ENCODE measurements at regions not wholly inside any gene's neighbourhood (a gene's known extent, or its start where the extent isn't known, plus 50 kb on each side); places are given as distances from the start of the nearest gene placed in this dataset.
"Not testable (repeated sequence)": the region's sequence is repeated elsewhere in the genome, so short reads cannot be mapped to it uniquely, and the experiment has no call there.

DNA sequence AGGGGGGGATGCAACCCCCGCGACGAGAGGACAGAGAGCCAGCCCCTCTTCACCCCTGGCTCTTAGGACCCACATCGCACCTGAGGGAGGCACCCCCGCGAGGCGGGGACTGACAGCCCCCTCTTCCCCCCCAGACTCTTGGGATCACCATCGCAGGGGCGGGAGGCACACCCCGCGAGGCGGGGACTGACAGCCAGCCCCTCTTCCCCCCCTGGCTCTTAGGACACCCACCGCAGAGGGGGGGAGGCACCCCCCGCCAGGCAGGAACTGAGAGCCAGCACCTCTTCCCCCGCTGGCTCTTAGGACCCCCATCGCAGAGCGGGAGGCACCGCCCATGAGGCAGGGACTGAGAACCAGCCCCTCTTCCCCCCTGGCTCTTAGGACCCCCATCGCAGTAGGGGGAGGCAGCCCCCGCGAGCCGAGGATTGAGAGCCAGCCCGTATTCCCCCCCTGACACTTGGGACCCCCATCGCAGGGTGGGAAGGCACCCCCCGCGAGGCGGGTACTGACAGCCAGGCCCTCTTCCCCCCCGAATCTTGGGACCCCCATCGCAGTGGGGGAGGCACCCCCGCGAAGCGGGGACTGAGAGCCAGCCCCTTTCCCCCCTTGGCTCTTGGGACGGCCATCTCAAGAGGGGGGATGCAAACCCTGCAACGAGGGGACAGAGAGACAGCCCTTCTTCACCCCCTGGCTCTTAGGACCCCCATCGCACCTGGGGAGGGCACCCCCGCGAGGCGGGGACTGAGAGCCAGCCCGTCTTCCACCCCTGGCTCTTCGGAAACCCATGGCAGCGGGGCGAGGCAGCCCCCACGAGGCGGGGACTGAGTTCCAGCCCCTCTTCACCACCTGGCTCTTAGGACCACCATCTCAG lies 2425.1 kb upstream of the PCDH20 start:
- DNase-seq (ENCODE audit: low spot score) = no peak

DNA sequence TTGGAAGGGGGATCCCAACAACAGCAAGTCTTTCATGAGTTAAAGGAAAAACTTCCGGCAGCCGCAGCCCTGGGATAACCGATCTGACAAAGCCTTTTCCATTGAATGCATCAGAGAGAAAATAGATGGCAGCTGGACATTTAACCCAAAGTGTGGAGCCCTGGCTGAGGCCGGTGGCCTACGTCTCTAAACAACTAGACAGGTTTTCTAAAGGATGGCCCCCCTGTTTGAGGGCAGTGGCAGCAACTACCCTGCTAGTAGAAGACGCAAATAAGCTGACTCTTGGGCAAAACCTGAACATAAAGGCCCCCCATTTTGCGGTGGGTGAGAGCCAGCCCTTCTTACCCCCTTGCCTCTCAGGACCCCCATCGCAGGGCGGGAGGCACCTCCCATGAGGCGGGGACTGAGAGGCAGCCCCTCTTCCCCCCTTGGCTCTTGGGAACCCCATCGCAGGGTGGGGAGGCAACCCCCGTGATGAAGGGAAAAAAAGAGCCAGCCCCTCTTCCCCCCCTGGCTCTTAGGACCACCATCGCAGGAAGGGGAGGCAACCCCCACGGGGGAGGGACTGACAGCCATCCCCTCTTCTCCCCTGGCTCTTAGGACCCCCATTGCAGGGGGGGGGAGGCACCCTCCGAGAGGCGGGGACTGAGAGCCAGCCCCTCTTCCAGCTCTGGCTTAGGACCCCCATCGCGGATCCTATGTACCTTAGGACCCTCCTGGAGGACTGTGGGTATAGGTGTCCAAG lies 2422.9 kb upstream of the PCDH20 start:
- no peak for DNase-seq (ENCODE audit: low spot score)

DNA sequence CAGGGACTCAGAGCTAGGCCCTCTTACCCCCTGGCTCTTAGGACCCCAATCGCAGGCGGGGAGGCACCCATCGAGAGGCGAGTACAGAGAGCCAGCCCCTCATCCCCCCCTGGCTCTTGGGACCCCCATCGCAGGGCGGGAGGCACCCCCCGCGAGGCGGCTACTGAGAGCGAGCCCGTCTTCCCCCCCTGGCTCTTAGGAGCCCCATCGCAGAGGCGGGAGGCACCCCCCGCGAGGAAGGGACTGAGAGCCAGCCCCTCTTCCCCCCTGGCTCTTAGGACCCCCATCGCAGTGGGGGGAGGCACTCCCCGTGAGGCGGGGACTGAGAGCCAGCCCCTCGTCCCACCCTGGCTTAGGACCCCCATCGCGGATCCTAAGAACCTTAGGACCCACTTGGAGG lies 2422.1 kb upstream of the PCDH20 start:
- not testable (repeated sequence) for DNase-seq (ENCODE audit: low spot score)

DNA sequence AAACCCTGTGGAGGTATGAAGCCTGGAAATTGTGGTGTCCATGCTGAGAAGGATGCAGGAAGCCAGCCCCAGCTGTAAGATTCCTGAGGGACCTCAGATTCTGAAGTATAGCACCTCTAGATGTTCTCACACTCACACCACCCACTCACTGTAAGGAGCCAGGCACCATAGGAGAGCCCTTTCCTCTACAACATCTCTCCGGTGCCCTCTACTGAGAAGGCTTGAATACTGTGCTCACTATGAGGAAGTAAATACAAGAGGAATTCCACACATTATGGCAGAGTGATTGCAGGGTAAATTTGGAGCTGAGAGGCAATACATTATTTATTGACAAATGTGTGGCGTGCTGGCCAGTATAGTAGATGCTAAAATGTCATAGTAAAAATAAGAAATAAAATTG lies 2414.0 kb upstream of the PCDH20 start:
- DNase-seq (ENCODE audit: low spot score) = not testable (repeated sequence)

DNA sequence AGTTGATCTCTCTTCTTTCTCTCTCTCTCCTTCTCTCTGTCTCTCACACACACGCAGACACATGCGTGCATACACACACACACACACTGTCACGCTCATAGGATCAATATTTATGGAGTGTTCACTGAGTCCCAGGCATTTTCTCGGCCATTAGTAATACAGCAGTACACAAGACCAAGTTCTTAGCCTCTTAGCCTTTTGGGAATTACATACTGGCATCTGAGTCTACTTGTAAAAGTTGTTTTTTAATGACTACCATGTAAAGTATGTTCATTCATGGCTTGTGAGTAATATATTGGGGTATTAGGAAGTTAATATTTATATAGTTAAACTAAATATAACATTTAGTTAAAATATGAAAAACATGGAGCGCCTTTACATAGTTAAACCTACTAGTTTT lies 2406.1 kb upstream of the PCDH20 start:
- DNase-seq (ENCODE audit: low spot score) = not testable (repeated sequence)

DNA sequence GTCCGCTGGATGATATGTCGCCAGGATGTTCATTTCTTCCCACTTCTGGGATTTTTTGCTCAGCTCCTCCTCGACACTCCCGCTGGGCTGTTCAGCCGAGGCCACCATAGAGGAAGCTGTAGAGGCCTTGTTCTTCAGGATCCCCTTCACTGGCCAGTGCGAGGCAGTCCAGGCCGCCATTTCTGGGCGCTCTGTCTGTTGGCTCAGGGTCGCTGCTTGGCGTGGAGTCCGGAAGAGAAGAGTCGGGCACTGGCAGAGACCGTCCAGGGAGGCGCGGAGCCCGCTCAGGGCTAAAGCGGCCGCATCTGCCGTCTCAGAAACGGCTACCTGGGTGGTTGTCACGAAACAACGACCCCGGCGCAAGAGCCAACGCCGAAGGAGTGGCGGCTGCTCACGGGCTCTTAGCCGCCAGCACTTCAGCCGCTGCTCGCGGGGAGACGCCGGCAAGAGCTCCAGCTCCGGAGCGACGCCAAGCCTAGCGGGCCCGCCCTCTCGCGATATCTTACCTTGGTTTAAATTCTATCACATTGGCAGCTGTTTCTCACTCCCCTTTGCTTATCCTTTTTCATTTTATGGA lies 2395.9 kb upstream of the PCDH20 start:
- DNase-seq (ENCODE audit: low spot score) = not testable (repeated sequence)

DNA sequence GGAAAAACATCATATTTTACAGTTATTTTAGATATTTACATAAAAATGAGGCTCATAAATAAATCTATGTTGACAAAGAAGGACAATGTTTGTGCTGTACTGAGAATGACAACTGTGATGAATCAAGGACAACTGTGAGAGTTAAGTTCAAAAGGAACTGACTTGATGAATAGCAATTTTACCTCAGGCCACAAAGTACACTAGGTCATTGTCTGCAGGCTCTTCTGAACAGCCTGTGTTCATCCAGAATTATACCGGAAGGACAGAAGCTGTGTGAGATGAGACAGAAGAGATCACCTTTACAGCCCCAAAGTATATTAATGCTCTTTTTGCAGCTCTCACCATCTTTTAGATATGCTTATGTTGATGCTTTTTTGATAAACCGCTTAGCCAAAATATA lies 2375.5 kb upstream of the PCDH20 start:
- not testable (repeated sequence) for DNase-seq (ENCODE audit: low spot score)

DNA sequence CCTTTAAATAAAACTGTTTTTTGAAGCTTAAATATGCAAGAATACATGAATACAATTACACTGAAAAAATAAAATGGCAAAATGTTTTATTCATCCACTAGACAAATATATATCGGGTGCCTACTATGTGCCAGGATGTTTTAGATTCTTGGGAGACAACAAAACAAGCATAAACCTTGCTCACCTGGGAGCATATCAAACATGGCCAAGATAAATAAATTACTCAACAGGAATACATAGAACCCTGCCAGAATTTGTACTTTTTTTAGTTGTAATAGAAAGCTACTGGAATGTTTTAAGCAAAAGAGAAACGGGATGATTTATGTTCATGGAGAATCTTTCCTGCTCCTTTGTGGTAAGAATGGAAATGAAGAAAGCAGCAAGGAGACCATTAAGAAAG lies 2358.5 kb upstream of the PCDH20 start:
- no peak for DNase-seq (ENCODE audit: low spot score)

DNA sequence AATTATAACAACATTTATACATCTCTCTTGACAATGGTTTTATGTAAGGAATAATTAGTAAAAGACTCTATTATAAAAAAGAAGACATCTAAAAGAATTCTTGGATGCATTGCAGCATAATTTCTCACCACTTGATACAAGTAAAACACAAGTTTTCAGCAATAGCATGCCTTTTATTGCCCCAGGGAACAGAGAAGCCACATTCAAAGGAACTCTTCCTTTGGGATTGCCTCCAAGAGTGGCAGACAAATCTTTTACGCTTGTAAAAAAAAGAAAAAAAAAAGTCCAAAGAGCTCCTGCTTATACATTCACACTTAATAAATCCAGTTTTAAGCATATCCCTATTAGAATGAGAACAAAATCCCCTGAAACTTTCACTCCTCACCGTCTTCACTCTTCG lies 2357.8 kb upstream of the PCDH20 start:
- DNase-seq (ENCODE audit: low spot score) = no peak

DNA sequence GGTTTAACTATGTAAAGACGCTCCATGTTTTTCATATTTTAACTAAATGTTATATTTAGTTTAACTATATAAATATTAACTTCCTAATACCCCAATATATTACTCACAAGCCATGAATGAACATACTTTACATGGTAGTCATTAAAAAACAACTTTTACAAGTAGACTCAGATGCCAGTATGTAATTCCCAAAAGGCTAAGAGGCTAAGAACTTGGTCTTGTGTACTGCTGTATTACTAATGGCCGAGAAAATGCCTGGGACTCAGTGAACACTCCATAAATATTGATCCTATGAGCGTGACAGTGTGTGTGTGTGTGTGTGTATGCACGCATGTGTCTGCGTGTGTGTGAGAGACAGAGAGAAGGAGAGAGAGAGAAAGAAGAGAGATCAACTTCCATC lies 2342.0 kb upstream of the PCDH20 start:
- not testable (repeated sequence) for DNase-seq (ENCODE audit: low spot score)

DNA sequence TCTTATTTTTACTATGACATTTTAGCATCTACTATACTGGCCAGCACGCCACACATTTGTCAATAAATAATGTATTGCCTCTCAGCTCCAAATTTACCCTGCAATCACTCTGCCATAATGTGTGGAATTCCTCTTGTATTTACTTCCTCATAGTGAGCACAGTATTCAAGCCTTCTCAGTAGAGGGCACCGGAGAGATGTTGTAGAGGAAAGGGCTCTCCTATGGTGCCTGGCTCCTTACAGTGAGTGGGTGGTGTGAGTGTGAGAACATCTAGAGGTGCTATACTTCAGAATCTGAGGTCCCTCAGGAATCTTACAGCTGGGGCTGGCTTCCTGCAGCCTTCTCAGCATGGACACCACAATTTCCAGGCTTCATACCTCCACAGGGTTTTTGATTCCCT lies 2334.2 kb upstream of the PCDH20 start:
- not testable (repeated sequence) for DNase-seq (ENCODE audit: low spot score)

DNA sequence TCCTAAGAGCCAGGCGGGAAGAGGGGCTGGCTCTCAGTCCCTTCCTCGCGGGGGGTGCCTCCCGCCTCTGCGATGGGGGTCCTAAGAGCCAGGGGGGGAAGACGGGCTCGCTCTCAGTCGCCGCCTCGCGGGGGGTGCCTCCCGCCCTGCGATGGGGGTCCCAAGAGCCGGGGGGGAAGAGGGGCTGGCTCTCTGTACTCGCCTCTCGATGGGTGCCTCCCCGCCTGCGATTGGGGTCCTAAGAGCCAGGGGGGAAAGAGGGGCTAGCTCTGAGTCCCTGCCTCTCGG lies 2326.1 kb upstream of the PCDH20 start:
- not testable (repeated sequence) for DNase-seq (ENCODE audit: low spot score)

DNA sequence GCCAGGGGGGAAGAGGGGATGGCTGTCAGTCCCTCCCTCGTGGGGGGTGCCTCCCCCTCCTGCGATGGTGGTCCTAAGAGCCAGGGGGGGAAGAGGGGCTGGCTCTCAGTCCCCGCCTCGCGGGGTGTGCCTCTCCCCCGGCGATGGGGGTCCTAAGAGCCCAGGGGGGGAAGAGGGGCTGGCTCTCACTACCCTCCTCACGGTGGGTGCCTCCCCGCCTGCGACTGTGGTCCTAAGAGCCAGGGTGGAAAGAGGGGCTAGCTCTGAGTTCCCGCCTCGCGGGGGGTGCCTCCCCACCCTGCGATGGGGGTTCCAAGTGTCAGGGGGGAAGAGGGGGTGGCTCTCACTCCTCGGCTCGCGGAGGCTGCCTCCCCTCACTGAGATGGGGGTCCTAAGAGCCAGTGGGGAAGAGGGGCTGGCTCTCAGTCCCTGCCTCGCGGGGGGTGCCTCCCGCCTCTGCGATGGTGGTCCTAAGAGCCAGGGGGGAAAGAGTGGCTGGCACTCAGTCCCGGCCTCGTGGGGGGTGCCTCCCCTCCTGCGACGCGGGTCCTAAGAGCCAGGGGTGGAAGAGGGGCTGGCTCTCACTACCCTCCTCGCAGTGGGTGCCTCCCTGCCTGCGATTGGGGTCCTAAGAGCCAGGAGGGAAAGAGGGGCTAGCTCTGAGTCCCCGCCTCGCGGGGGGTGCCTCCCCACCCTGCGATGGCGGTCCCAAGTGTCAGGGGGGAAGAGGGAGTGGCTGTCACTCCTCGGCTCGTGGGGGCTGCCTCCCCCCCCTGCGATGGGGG lies 2325.6 kb upstream of the PCDH20 start:
- no peak for DNase-seq (ENCODE audit: low spot score)

DNA sequence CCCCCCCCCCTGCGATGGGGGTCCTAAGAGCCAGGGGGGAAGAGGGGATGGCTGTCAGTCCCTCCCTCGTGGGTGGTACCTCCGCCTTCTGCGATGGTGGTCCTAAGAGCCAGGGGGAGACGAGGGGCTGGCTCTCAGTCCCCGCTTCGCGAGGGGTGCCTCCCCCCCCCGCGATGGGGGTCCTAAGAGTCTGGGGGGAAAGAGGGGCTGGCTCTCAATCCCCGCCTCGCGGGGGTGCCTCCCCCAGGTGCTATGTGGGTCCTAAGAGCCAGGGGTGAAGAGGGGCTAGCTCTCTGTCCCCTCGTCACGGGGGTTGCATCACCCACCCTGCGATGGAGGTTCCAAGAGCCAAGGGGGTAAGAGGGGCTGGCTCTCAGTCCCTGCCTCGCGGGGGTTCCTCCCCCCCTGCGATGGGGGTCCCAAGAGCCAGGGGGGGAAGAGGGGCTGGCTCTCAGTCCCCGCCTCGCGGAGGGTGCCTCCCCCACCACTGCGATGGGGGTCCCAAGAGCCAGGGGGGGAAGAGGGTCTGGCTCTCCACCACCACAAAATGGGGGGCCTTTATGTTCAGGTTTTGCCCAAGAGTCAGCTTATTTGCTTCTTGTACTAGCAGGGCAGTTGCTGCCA lies 2323.6 kb upstream of the PCDH20 start:
- not testable (repeated sequence) for DNase-seq (ENCODE audit: low spot score)

DNA sequence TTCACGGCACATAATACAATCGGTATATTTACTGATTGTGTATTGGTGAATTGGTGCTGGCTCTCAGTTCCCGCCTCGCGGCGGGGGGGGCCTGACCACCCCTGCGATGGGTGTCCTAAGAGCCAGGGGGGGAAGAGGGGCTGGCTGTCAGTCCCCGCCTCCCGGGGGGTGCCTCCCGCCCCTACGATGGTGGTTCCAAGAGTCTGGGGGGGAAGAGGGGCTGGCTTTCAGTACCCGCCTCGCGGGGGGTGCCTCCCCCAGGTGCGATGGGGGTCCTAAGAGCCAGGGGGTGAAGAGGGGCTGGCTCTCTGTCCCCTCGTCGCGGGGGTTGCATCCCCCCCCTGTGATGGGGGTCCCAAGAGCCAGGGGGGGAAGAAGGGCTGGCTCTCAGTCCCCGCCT lies 2321.8 kb upstream of the PCDH20 start:
- no peak for DNase-seq (ENCODE audit: low spot score)

DNA sequence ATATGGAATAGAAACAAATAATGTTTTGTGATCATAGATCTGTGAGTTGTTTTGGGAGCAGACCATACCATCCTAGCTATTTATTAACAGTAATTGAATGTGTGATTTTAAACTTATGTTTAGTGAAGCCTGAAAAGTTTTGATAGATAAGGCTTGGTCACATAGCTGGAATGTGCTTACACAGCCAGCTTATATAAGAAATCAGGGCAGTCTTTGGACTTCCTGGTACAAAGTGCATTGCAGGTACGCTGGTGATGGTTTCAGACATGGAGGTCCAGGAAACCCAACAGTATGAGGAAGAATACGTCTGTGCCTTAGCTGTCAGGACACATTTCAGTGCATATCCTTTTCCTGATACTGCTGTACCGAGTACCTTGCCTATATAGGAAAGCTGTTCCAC lies 2316.2 kb upstream of the PCDH20 start:
- DNase-seq (ENCODE audit: low spot score) = no peak

DNA sequence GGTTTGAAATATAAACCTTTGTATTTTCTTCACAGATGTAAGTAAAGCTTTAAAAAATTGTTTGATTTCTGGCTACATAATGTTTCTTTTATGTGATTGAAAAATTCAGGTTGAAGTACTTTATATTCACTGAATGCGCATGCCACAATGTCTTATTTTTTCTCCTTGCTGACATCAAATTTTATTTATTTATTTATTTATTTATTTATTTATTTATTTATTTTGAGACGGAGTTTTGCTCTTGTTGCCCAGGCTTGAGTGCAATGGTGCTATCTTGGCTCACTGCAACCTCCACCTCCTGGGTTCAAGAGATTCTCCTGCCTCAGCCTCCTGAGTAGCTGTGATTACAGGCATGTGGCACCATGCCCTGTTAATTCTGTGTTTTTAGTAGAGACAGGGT lies 2296.5 kb upstream of the PCDH20 start:
- DNase-seq (ENCODE audit: low spot score) = not testable (repeated sequence)

DNA sequence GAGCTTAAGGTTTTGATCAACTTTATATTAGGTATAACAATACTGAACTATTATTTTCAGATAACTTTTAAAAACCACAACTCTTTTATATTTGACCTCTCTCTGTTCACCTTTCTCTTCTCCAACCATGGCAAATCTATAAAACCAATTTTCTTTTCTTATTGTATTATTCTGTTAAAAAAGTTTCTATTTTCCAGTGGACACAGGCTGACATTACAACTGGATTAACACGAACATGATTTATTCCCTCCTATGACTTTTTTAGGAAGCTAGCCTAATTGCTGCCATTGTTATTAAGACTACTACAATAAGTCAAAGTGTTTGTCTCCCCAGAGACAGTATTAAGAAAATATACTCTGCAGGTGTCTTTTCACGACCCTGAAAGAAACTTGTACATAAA lies 2291.1 kb upstream of the PCDH20 start:
- no peak for DNase-seq (ENCODE audit: low spot score)

DNA sequence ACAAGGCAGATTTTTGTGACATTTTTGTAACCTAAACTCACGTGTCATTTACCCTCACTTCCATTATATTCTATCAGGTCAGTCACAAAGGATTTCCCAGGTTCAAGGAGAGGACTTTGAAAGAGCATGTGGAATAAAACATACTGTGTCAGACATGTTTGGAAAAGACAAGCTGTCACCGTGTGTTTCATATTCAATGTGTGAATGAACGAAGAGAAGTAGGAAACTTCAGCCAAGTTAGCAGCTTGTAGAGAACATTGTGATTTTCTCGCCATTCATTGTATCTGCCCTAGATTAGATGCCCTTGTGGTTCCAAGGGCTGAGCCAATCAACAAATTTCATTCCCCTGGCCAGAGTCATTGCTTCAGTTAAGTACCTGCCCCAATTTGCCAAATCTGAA lies 2288.9 kb upstream of the PCDH20 start:
- DNase-seq (ENCODE audit: low spot score) = no peak

DNA sequence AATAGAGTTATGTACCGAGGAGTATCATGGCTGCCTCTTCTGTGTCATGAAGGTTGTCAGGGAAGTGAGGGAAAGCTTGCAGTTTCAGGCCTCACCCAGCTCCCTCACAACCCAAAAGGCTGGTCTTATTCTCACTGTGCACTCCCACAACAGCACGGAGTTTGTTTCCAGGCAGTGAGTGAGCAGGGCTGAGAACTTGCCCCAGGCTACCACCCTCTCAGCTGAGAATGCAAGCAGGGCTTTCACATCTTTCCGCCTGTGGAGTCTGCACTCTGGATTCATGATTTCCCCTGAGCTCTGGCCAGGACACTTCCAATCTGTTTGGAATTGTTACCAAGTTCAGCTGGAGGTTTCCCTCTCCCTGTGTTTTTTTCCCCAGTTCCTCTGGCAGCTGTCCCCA lies 2284.7 kb upstream of the PCDH20 start:
- no peak for DNase-seq (ENCODE audit: low spot score)

DNA sequence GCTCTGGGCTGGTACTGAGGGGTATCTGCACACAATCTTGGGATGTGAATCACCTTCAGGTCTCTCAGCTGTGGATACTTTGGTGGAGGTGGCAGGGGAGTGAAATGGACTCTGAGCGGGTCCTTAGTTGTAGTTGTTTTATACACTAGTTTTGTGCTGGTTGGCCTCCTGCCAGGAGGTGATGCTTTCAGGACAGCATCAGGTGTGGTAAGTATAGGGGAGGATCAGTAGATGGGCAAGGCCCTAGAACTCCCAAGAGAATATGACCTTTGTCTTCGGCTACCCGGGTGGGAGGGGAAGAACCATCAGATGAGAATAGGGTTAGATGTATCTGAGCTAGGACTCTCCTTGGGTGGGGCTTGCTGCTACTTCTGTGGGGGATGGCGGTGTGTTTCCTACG lies 2284.3 kb upstream of the PCDH20 start:
- DNase-seq (ENCODE audit: low spot score) = no peak

DNA sequence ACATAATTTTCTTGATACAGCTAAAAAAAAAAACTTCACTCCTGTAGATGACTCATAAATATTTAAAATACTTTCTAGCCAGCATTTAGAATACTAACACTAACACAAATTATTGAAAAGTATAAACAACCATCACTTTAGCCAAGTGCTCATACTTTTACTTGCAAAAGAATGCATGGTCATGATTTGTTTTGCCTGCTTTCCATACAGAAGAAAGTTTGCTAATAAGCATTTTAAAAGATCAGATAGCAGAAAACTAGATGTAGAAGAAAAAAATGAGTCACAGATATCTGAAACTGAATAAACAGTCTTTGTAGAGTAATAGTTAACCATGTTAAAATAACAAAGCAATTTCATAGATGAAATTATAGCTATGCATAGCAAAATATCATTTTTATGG lies 2280.4 kb upstream of the PCDH20 start:
- DNase-seq (ENCODE audit: low spot score) = no peak
